Ascending aorta (tissue), 2 donors: ENCODE measurements at regions not wholly inside any gene's neighbourhood (a gene's known extent, or its start where the extent isn't known, plus 50 kb on each side); places are given as distances from the start of the nearest gene placed in this dataset.

Experiments used
- DNase-seq, 2 donors: peaks; one replicate each; pipeline ENCODE4 v3.0.0-alpha.2; 2019; ENCODE audit warnings: low spot score in 2 of 2
- H3K27ac ChIP-seq, 2 donors: fragments of 200-600 bp; sonication (generic); one replicate each; pipeline ENCODE4 v1.5.1; 2016 to 2017; ENCODE audit warnings: mild to moderate bottlenecking in 1 of 2
- H3K27me3 ChIP-seq: fragments of 200-600 bp; sonication (generic); one replicate; pipeline ENCODE4 v1.5.1; 2017
- H3K36me3 ChIP-seq, 2 donors: fragments of 200-600 bp; sonication (generic); one replicate each; pipeline ENCODE4 v1.5.1; 2016
- H3K4me1 ChIP-seq, 2 donors: fragments of 200-600 bp; sonication (generic); one replicate each; pipeline ENCODE4 v1.5.1; 2016 to 2017; ENCODE audit warnings: mild to moderate bottlenecking in 1 of 2
- H3K4me3 ChIP-seq, 2 donors: fragments of 200-600 bp; sonication (generic); one replicate each; pipeline ENCODE4 v1.5.1; 2016 to 2017; ENCODE audit warnings: mild to moderate bottlenecking in 1 of 2
- H3K9me3 ChIP-seq, 2 donors: fragments of 200-600 bp; sonication (generic); one replicate each; pipeline ENCODE4 v1.5.1; 2016
- intact Hi-C: fragments of 100-400 bp; cut with DNase I; formaldehyde crosslinking; loops from one replicate; pipeline ENCODE4 v1.15.1; 2023
- TF ChIP-seq, protein P1 (sequence below), 3 experiments: fragments of 200-600 bp in 2 of 3; fragments of 450-650 bp in 1 of 3; sonication (generic) in 2 of 3; IDR thresholded peaks; one replicate each; pipeline ENCODE4 v1.5.1; 2016 to 2019; ENCODE audit warnings: antibody characterized with exemption in 3 of 3, mild to moderate bottlenecking in 1 of 3, moderate library complexity in 1 of 3

DNA sequence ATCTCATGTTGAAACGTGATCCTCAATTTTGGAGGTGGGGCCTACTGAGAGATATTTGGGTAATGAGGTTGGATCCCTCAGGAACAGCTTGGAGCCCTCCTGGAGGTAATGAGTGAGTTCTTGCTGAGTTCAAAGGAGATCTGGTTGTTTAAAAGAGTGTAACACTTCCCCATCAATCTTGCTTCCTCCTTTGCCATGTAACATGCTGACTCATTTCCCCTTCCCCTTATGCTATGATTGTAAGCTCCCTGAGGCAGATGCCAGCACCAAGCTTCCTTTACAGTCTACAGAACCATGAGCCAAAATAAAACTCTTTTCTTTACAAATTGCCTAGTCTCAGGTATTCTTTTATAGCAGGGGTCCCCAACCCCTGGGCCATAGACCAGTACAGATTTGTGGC lies 352.3 kb downstream of the SLCO4C1 start:
- Histone ChIP-seq H3K4me1 (no peaks in the 10 kb centered on the region), H3K4me3 (no peak overlapping the region), H3K9me3 (no peaks in the 10 kb centered on the region), H3K27me3 (no peaks in the 10 kb centered on the region), H3K27ac (no peak overlapping the region), H3K36me3 (no peaks in the 10 kb centered on the region)
- TF ChIP-seq, protein P1, sequence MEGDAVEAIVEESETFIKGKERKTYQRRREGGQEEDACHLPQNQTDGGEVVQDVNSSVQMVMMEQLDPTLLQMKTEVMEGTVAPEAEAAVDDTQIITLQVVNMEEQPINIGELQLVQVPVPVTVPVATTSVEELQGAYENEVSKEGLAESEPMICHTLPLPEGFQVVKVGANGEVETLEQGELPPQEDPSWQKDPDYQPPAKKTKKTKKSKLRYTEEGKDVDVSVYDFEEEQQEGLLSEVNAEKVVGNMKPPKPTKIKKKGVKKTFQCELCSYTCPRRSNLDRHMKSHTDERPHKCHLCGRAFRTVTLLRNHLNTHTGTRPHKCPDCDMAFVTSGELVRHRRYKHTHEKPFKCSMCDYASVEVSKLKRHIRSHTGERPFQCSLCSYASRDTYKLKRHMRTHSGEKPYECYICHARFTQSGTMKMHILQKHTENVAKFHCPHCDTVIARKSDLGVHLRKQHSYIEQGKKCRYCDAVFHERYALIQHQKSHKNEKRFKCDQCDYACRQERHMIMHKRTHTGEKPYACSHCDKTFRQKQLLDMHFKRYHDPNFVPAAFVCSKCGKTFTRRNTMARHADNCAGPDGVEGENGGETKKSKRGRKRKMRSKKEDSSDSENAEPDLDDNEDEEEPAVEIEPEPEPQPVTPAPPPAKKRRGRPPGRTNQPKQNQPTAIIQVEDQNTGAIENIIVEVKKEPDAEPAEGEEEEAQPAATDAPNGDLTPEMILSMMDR (IDR thresholded peaks at IDR 0.05), result no peak
- DNase-seq, result no peak
- intact Hi-C loops, result no loop called here

DNA sequence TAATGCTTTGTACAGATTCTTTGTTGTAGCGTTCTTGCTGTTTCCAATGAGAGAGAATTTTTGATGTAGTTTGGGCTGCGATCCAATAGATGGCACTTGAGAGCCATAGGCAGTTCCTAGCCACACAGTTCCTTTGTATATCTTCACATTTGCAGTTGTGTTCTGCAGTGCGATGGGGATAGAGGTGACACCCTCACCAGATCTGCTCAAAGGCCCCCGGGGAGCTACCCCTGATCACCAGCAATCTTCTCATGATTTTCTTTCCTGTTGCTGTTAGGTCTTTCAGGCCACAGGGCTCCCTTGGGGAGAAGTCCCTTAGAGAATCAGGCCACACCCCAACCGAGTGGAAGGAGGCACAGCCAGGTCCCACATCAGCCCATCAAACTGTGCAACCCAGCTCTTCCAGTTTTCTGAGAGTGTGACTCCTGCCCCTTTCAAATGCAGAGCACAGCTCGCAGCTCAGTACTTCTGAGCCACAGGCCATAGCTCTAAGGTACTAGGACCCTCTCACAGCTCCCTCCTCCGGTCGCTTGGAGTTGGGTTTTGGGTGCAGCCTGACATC lies 353.7 kb downstream of the SLCO4C1 start:
- TF ChIP-seq, protein P1 (IDR thresholded peaks at IDR 0.05), result no peak

DNA sequence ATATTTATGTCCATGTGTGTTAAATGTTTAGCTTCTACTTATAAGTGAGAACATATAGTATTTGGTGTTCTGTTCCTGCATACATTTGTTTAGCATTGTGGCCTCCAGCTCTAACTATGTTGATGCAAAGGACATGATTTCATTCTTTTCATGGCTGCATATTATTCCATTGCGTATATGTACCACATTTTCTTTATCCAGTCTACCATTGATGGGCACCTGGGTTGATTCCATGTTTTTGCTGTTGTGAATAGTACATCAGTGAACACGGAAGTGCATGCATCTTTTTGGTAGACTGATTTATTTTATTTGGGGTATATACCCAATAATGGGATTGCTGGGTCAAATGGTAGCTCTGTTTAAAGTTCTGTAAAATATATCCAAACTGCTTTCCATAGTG lies 359.0 kb downstream of the SLCO4C1 start:
- Histone ChIP-seq H3K4me1 (no peaks in the 10 kb centered on the region), H3K27me3 (no peaks in the 10 kb centered on the region), H3K27ac (no peak overlapping the region), H3K4me3 (no peak overlapping the region), H3K9me3 (no peaks in the 10 kb centered on the region), H3K36me3 (no peaks in the 10 kb centered on the region)
- TF ChIP-seq, protein P1 (IDR thresholded peaks at IDR 0.05), result no peak
- intact Hi-C loops, result no loop called here
- DNase-seq, result no peak

More for the DNA sequence above, 353.7 kb downstream of the SLCO4C1 start:
- no peaks in the 10 kb centered on the region for H3K27me3 ChIP-seq
- intact Hi-C loops, result no loop called here
- no peaks in the 10 kb centered on the region for H3K36me3 ChIP-seq
- no peak overlapping the region for H3K4me3 ChIP-seq
- no peaks in the 10 kb centered on the region for H3K9me3 ChIP-seq
- H3K4me1 ChIP-seq, result no peaks in the 10 kb centered on the region
- DNase-seq, result no peak
- no peak overlapping the region for H3K27ac ChIP-seq

DNA sequence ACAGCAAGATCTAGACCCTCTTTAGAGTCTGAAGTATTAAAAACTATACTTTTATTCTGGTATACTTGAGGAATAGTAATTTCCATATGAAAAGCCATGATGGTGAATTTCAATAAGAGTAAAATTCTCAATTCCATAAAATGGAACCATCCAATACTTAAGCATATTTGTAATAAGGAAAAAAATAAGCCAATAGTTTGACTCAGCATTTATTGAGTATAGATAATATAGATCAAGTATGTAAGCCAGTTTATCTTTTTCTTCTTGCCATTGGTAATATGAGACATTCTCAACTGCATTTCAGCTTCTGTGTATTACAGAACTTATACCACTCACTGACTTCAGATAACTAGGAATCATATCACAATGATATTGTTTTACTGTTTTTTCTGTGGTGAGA lies 361.0 kb downstream of the SLCO4C1 start:
- Histone ChIP-seq H3K27ac (no peak overlapping the region), H3K36me3 (no peaks in the 10 kb centered on the region), H3K4me1 (no peaks in the 10 kb centered on the region), H3K9me3 (no peaks in the 10 kb centered on the region), H3K27me3 (no peaks in the 10 kb centered on the region), H3K4me3 (no peak overlapping the region)
- no peak for DNase-seq
- intact Hi-C loops, result no loop called here
- TF ChIP-seq, protein P1 (IDR thresholded peaks at IDR 0.05), result no peak

DNA sequence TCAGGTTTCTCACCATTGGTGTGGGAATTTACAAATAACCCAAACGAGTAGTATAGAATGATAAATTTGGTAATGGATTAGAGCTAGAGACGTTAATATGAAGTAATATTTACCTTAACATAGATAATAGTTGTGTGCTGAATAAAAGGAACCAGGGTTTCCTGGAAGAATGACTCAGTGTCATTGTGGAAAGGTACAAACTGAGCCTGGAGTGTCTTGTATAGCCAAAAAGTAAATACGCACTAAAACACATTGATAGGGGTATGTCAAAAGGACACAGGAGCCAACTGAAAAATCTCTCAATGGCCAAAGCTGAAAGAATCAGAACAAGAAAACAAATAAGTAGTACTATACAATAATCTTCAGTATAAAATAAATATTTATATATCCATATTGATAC lies 363.5 kb downstream of the SLCO4C1 start:
- Histone ChIP-seq H3K4me3 (no peak overlapping the region), H3K9me3 (no peaks in the 10 kb centered on the region), H3K4me1 (no peaks in the 10 kb centered on the region), H3K27ac (no peak overlapping the region), H3K27me3 (no peaks in the 10 kb centered on the region), H3K36me3 (no peaks in the 10 kb centered on the region)
- no peak for DNase-seq
- intact Hi-C loops, result no loop called here
- TF ChIP-seq, protein P1 (IDR thresholded peaks at IDR 0.05), result no peak

DNA sequence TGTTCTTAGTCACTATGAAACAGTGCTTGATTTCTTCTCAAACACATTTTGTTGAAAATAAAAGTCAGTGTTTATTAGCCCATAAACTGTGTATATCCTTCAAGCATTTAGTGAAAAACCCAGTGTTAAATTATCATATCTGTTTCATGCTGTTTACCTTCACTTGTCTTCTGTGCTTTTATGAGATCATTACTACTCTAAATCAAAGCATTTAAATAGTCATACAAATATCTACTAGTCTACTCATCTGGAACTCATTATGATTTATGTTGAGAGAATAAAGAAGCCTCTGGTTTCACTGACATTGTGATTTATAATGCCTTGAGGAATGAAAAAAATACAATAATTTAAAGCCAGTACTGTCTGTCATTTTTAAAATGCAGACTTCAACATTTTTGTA lies 366.5 kb downstream of the SLCO4C1 start:
- Histone ChIP-seq H3K27ac (no peak overlapping the region), H3K4me1 (no peaks in the 10 kb centered on the region), H3K4me3 (no peak overlapping the region), H3K36me3 (no peaks in the 10 kb centered on the region), H3K27me3 (no peaks in the 10 kb centered on the region), H3K9me3 (no peaks in the 10 kb centered on the region)
- TF ChIP-seq, protein P1 (IDR thresholded peaks at IDR 0.05), result no peak
- intact Hi-C loops, result no loop called here
- DNase-seq, result no peak
